PC-3 (cell line): ENCODE measurements at regions not wholly inside any gene's neighbourhood (a gene's known extent, or its start where the extent isn't known, plus 50 kb on each side); places are given as distances from the start of the nearest gene placed in this dataset.

Source experiments
- ATAC-seq: fragments of 200-7000 bp; cut with Tn5 transposase; 2 replicates; pipeline ENCODE4 v1.9.1; 2020; ENCODE audit warnings: mild to moderate bottlenecking, moderate library complexity
- BruUV-seq: library from RNA; stranded (reverse); fragments of 400-500 nt; replicated peaks from 2 replicates; lab custom pipeline; 2021; lab: Mats Ljungman, UMichigan
- CTCF ChIA-PET: fragments of 300-600 bp; sonication (Branson Sonifier 250); formaldehyde crosslinking; loops from one replicate; lab custom pipeline; 2022; ENCODE audit warnings: antibody characterized with exemption; lab: Charles Lee
- POLR2A ChIA-PET: fragments of 300-600 bp; sonication (Branson Sonifier 250); formaldehyde crosslinking; loops from one replicate; lab custom pipeline; 2022; ENCODE audit warnings: antibody characterized with exemption; ENCODE audit not compliant: unreplicated experiment; lab: Charles Lee
- DNase-seq: peaks from one replicate; pipeline ENCODE4 v3.0.0-alpha.2; 2015
- H2AFZ ChIP-seq: fragments of 300-600 bp; sonication (generic); 2 replicates; pipeline ENCODE4 v1.6.0; 2016; ENCODE audit warnings: antibody characterized with exemption, low read length
- H3F3A ChIP-seq: fragments of 300-600 bp; sonication (generic); one replicate; pipeline ENCODE4 v1.6.0; 2017; ENCODE audit warnings: antibody characterized with exemption, low read length, control low read depth, mild to moderate bottlenecking; ENCODE audit not compliant: unreplicated experiment
- H3K27ac ChIP-seq: fragments of 300-600 bp; sonication (generic); 2 replicates; pipeline ENCODE4 v1.5.1; 2016; ENCODE audit warnings: mild to moderate bottlenecking, low read length
- H3K27me3 ChIP-seq: fragments of 300-600 bp; sonication (generic); 2 replicates; pipeline ENCODE4 v1.6.1; 2016; ENCODE audit warnings: low read length, mixed read lengths
- H3K36me3 ChIP-seq: fragments of 300-600 bp; sonication (generic); 2 replicates; pipeline ENCODE4 v1.6.1; 2016; ENCODE audit warnings: low read depth, mixed run types, low read length, mixed read lengths
- H3K4me1 ChIP-seq: fragments of 300-600 bp; sonication (generic); 2 replicates; pipeline ENCODE4 v1.5.1; 2016; ENCODE audit warnings: low read length; ENCODE audit not compliant: insufficient read depth
- H3K4me2 ChIP-seq: fragments of 300-600 bp; sonication (generic); 2 replicates; pipeline ENCODE4 v1.6.0; 2016; ENCODE audit warnings: low read length
- H3K4me3 ChIP-seq: fragments of 300-600 bp; sonication (generic); 2 replicates; pipeline ENCODE4 v1.5.1; 2016; ENCODE audit warnings: mild to moderate bottlenecking, low read length, mixed read lengths
- H3K79me2 ChIP-seq: fragments of 300-600 bp; sonication (generic); 2 replicates; pipeline ENCODE4 v1.6.1; 2017; ENCODE audit warnings: low read length, mixed read lengths
- H3K9ac ChIP-seq: fragments of 300-600 bp; sonication (generic); 2 replicates; pipeline ENCODE4 v1.6.0; 2016; ENCODE audit warnings: mild to moderate bottlenecking, low read length
- H3K9me2 ChIP-seq: fragments of 300-600 bp; sonication (generic); replicated peaks from 2 replicates; pipeline ENCODE4 v1.6.1; 2016; ENCODE audit warnings: mixed run types, low read length, mixed read lengths
- H3K9me3 ChIP-seq: fragments of 300-600 bp; sonication (generic); 2 replicates; pipeline ENCODE4 v1.6.1; 2016; ENCODE audit warnings: low read length, mixed read lengths
- H4K20me1 ChIP-seq: fragments of 300-600 bp; sonication (generic); 2 replicates; pipeline ENCODE4 v1.6.1; 2016; ENCODE audit warnings: low read length, mixed read lengths
- CTCF ChIP-seq: fragments of 300-600 bp; sonication (generic); conservative IDR thresholded peaks from 2 replicates; pipeline ENCODE4 v1.5.1; 2017; ENCODE audit warnings: antibody characterized with exemption, low read depth, mild to moderate bottlenecking, low read length
- EZH2 ChIP-seq: fragments of 300-600 bp; sonication (generic); IDR thresholded peaks from one replicate; pipeline ENCODE4 v1.6.1; 2017; ENCODE audit warnings: antibody characterized with exemption, mild to moderate bottlenecking, low read length; ENCODE audit not compliant: unreplicated experiment
- EZH2phosphoT487 ChIP-seq: fragments of 300-600 bp; sonication (generic); IDR thresholded peaks from 2 replicates; pipeline ENCODE4 v1.6.1; 2018; ENCODE audit warnings: mild to moderate bottlenecking, antibody characterized with exemption, low read length, borderline replicate concordance
- intact Hi-C: fragments of 100-400 bp; cut with micrococcal nuclease; formaldehyde crosslinking; loops from 2 replicates; pipeline ENCODE4 v1.9.0; 2023

DNA sequence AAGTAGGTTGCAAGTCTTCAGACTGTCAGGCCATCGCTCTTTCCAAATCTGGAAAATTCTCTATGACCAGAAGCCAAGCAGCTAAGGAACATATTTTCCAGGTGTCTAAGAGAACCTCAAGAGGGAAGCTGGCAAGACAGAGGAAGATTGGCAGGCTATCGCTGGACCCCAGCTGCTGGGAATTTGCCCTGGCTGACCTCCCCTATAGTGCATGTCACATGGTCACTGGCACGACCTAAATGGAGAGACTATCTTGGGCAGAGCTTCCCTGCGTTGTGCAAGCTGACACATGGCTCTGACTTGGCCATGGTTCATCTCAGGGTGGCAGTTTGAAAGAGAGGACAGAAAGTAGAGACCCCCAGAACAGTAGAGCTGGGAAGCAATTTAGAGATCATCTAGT is 104.9 kb upstream of the ZNF618 start:
- no peak overlapping the region for H3K27ac ChIP-seq
- POLR2A ChIA-PET: no interaction called here
- DNase-seq (no peak), ATAC-seq (no peak)
- intact Hi-C loops: no loop called here
- no peaks in the 10 kb centered on the region for H3K79me2 ChIP-seq
- no peak for TF ChIP-seq CTCF
- H2AFZ ChIP-seq: no peak overlapping the region
- H3K4me1 ChIP-seq: no peaks in the 10 kb centered on the region
- no peaks in the 10 kb centered on the region for H3K36me3 ChIP-seq
- H3F3A ChIP-seq: no peaks in the 10 kb centered on the region
- H3K9me3 ChIP-seq: no peaks in the 10 kb centered on the region
- CTCF ChIA-PET: no interaction called here
- H3K27me3 ChIP-seq: peaks cover 4% of the 10 kb centered on the region; the same call in 1 of the 2 replicates
- H3K4me3 ChIP-seq: no peak overlapping the region
- H3K9me2 ChIP-seq: no peaks in the 10 kb centered on the region
- BruUV-seq: no TSS peak
- no peaks in the 10 kb centered on the region for H4K20me1 ChIP-seq
- no peak overlapping the region for H3K9ac ChIP-seq
- H3K4me2 ChIP-seq: no peak overlapping the region

GRCh38 chr9:113772121-113772810 is 103.8 kb upstream of the ZNF618 start:
- H3K36me3 ChIP-seq: no peaks in the 10 kb centered on the region
- H2AFZ ChIP-seq: no peak overlapping the region
- no peaks in the 10 kb centered on the region for H3K9me2 ChIP-seq
- BruUV-seq: no TSS peak
- peaks cover 8% of the 10 kb centered on the region; the same call in 1 of the 2 replicates for H3K27me3 ChIP-seq
- no peaks in the 10 kb centered on the region for H3K4me1 ChIP-seq
- H3K4me3 ChIP-seq: no peak overlapping the region
- ATAC-seq (no peak), DNase-seq (no peak)
- TF ChIP-seq EZH2 (no peak), CTCF (no peak), EZH2phosphoT487 (no peak)
- H3K4me2 ChIP-seq: no peak overlapping the region
- CTCF ChIA-PET: no interaction called here
- no peaks in the 10 kb centered on the region for H3K9me3 ChIP-seq
- H3F3A ChIP-seq: no peaks in the 10 kb centered on the region
- H3K79me2 ChIP-seq: no peaks in the 10 kb centered on the region
- no peaks in the 10 kb centered on the region for H4K20me1 ChIP-seq
- intact Hi-C loops: no loop called here
- POLR2A ChIA-PET: no interaction called here
- no peak overlapping the region for H3K27ac ChIP-seq
- no peak overlapping the region for H3K9ac ChIP-seq

- ATAC-seq (no peak), DNase-seq (no peak)
- Histone ChIP-seq H3K27me3 (peaks cover 8% of the 10 kb centered on the region; the same call in 1 of the 2 replicates), H3K9me2 (no peaks in the 10 kb centered on the region), H3K9me3 (no peaks in the 10 kb centered on the region), H3K4me2 (no peak overlapping the region), H3K36me3 (no peaks in the 10 kb centered on the region), H3K4me1 (no peaks in the 10 kb centered on the region), H4K20me1 (no peaks in the 10 kb centered on the region), H3K4me3 (no peak overlapping the region), H2AFZ (no peak overlapping the region), H3K79me2 (no peaks in the 10 kb centered on the region), H3K27ac (no peak overlapping the region), H3F3A (no peaks in the 10 kb centered on the region), H3K9ac (no peak overlapping the region)
- POLR2A ChIA-PET: no interaction called here
- TF ChIP-seq EZH2 (no peak), CTCF (no peak), EZH2phosphoT487 (no peak)
- CTCF ChIA-PET: no interaction called here
- BruUV-seq: no TSS peak
- intact Hi-C loops: no loop called here
Observed at GRCh38 chr9:113774963-113775362, 101.1 kb upstream of the ZNF618 start.
